AML-193 (cell line): ENCODE measurements at regions not wholly inside any gene's neighbourhood (a gene's known extent, or its start where the extent isn't known, plus 50 kb on each side); places are given as distances from the start of the nearest gene placed in this dataset.
"Not testable (repeated sequence)": the region's sequence is repeated elsewhere in the genome, so short reads cannot be mapped to it uniquely, and the experiment has no call there.

Source experiments
- DNase-seq, 2 experiments: peaks; one replicate each; lab custom pipeline; 2025; lab: John Stamatoyannopoulos, UW

- DNase-seq, result no peak
These were observed 150.1 kb downstream of the HAO1 start for GRCh38 chr20:7790189-7790588.

GRCh38 chr20:7792150-7792869 lies 147.9 kb downstream of the HAO1 start:
- DNase-seq, result no peak

- no peak for DNase-seq
These were observed 142.1 kb downstream of the HAO1 start for GRCh38 chr20:7798176-7798575.

DNA sequence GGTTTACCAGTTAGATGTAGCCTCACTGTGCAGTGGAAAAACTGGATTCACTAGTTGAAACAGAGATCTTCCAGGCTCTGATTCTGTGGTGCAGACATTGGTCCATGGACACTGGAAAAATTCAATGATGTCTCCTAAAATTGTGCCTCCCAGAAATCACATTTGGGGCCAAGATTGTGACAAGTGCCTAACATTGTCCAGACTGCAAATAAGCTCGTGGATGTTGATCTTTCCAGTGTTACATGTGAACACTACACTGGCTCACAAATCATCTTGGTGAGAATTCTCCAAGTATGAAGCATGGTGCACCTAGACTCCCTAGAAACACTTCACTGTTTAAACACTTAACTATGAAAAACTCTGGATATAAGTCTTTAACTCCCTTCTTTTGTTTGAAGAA lies 140.4 kb downstream of the HAO1 start:
- no peak for DNase-seq

DNA sequence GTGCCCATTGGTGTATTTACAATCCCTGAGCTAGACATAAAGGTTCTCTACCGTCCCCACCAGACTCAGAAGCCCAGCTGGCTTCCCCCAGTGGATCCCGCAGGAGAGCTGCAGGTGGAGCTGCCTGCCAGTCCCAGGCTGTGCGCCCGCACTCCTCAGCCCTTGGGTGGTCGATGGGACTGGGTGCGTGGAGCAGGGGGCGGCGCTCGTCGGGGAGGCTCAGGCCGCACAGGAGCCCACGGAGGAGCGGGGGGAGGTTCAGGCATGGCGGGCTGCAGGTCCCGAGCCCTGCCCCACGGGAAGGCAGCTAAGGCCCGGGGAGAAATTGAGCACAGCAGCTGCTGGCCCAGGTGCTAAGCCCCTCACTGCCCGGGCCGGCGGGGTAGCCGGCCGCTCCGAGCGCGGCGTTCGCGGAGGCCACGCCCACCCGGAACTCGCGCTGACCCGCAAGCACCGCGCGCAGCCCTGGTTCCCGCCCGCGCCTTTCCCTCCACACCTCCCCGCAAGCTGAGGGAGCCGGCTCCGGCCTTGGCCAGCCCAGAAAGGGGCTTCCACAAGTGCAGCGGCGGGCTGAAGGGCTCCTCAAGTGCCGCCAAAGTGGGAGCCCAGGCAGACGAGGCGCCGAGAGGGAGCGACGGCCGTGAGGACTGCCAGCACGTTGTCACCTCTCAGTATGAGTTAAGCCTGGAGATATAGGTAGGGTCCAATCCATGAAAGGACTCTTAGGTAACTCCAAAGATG lies 136.7 kb downstream of the HAO1 start:
- DNase-seq, result not testable (repeated sequence)

GRCh38 chr20:7806831-7807230 lies 133.4 kb downstream of the HAO1 start:
- no peak for DNase-seq

GRCh38 chr20:7817286-7817685 lies 123.0 kb downstream of the HAO1 start:
- DNase-seq, result no peak

- DNase-seq, result no peak
These were observed 121.8 kb downstream of the HAO1 start for GRCh38 chr20:7818477-7818876.

GRCh38 chr20:7820897-7821296 lies 119.4 kb downstream of the HAO1 start:
- no peak for DNase-seq

DNA sequence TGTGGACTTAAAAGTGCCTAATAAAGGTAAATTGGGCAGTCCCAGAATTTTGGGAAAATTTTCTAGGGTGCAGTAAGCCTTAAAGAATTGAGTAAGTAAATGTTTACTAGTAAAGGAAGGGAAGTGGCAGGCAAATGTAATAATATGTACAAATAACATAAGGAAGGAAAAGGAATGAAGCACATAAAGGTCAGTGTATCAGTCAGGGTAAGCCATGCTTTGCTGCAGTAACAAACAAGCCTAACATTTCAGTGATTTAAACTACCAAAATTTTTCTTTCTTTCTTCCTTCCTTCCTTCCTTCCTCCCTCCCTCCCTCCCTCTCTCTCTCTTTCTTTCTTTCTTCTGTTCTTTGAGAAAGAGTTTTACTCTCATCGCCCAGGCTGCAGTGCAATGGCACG lies 117.5 kb downstream of the HAO1 start:
- no peak for DNase-seq

DNA sequence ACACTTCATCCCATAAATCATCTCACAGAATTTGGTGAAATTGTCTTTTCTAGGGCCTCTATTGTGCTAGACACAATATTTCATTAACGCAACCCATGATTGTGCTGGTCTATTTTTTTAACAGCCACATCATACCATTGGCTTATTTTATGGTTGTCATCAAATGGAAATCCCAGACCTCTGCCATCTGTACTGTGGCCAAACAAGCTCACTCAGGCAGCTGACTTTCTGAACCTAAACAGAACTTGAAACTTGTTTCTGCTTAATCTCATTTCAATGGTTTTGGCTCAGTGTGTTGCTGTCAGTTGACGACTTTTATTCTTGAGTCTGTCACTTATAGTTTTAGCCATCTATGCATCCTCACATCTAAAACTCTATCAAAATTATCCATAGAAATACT lies 111.8 kb downstream of the HAO1 start:
- no peak for DNase-seq

DNA sequence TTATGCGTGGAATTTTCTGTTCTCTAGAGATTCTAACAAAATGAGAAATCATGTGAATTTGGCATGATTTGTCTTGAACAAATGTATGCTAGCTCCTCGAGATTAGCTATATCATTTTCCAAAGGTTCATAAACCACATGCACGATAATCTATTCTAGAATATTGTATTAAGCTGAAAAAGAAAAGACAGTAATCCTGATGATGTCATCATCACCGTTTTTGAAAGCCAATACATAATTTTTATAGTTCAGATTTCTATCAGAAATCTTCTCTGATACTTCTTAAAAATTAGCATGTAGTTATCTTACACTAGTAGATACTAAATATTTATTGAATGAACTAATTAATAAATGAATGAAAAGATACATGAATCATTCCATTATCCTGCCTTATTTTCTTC lies 111.2 kb downstream of the HAO1 start:
- no peak for DNase-seq

DNA sequence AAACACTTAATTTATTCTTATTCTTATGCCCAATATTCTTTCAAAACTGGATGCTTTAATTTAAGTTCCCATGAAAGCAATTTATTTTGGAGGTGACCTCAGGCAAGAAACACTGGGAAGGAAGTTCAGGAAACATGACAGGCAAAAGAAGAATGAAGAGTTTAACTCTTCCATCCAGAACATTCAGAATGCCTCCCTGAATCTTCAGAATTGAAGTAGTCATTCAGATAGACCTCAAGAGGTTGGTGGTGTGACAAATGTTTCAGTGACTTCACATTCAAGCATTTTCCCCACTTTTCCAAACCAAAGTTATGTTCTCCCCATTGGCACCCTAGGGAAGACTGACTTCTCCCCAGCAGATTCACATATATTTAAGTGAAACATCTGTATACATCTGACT lies 110.5 kb downstream of the HAO1 start:
- DNase-seq, result no peak
